GM13976 (cell line): ENCODE measurements at regions not wholly inside any gene's neighbourhood (a gene's known extent, or its start where the extent isn't known, plus 50 kb on each side); places are given as distances from the start of the nearest gene placed in this dataset.

Source experiments
- DNase-seq: peaks from one replicate; pipeline ENCODE4 v3.0.0; 2012; ENCODE audit warnings: low spot score
- in situ Hi-C: fragments of 300-500 bp; cut with MboI; formaldehyde crosslinking; loops from one replicate; pipeline ENCODE4 v1.12.0; 2022; ENCODE audit warnings: low sequenced_read_pairs, mixed read lengths, inconsistent platforms; ENCODE audit not compliant: unreplicated experiment
- TF ChIP-seq, protein P1 (sequence below): IDR thresholded peaks from 2 replicates; pipeline ENCODE4 v1.5.1; 2012; ENCODE audit warnings: borderline replicate concordance, mild to moderate bottlenecking; ENCODE audit not compliant: insufficient read depth; ENCODE audit errors: extremely low read depth, missing control alignments, control extremely low read depth

DNA sequence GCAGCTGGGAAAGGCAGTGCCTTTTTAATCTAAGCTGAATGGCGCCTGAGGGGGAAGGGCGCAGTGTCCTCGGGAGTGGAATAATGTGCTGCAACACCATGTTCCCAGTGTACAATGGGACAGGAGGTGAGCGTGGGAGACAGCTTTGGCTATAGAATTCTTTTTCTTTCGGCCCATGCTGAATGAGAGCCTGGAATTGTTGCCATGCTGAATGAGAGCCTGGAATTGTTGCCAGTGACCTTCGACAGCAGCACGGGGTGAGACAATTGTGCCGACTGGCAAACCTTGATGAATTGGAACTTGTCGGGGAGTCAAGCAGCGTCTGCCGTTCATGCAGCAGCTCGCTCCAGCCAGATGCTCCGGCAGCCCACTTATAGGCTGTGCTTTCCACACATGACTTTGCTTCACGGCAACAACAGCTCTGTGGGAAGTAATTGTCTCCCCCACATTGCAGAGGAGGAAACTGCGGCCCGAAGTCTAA is 141.4 kb upstream of the E2F8 start:
- TF ChIP-seq, protein P1, sequence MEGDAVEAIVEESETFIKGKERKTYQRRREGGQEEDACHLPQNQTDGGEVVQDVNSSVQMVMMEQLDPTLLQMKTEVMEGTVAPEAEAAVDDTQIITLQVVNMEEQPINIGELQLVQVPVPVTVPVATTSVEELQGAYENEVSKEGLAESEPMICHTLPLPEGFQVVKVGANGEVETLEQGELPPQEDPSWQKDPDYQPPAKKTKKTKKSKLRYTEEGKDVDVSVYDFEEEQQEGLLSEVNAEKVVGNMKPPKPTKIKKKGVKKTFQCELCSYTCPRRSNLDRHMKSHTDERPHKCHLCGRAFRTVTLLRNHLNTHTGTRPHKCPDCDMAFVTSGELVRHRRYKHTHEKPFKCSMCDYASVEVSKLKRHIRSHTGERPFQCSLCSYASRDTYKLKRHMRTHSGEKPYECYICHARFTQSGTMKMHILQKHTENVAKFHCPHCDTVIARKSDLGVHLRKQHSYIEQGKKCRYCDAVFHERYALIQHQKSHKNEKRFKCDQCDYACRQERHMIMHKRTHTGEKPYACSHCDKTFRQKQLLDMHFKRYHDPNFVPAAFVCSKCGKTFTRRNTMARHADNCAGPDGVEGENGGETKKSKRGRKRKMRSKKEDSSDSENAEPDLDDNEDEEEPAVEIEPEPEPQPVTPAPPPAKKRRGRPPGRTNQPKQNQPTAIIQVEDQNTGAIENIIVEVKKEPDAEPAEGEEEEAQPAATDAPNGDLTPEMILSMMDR: no peak
- DNase-seq: no peak
- in situ Hi-C loops: no loop called here

DNA sequence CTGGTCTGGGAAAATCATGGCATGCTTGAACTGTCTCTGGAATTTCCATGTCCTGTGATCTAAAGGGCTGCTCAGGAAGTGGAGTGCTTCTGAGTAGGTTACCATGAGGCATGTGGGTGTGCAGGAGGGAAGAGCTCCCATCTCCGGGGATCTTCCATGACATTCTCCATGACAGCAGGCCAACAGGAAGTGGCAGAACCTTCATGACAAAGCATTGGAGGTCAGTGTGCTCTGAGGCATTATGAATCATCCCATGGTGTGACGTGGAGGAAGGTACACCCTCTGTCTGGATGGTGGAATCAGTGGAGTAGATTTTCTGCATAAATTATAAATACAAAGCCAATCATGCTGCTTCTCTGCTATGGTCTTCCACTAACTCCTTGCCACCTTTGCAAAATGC is 139.6 kb upstream of the E2F8 start:
- no peak for DNase-seq
- in situ Hi-C loops: no loop called here
- TF ChIP-seq, protein P1: no peak

DNA sequence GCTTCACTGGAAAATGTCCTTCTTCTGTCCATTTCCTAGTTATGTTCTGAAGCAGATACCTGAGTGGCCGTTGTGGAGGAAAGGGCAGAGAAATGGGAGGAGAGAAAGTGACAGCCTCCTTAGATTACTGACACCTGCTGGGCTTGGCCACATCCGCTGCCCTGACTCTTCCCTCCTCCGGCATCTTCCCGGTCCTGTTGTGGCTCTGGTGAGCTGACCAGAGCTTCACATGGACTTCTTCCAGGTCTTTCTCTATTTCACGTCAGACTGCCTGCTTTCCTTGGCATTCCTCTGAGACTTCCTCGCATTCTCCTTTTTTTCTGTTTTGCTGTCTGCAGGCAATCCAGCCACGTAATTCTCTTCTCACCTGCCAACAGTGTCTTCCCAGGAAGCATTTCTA is 138.7 kb upstream of the E2F8 start:
- TF ChIP-seq, protein P1: no peak
- in situ Hi-C loops: no loop called here
- no peak for DNase-seq

DNA sequence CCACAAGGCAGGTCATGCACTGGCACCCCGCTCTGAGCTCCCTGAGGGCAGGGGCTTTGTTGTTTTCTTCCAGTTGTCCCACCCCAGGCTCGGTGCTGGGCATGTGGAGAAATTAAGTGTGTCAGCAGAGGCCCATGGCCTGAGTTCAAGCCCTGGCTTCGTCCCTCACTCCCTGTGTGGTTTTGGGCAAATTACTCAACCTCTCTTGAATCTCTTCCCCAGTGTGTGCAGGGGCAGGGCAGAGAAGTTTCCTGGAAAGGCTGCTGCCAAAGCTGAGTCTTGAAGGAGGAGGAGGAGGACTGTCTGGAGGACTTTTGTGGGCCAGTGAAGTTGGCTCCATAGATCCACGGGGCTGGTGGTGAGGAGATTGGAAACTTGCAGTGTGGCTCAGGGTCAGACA is 138.1 kb upstream of the E2F8 start:
- no peak for DNase-seq
- TF ChIP-seq, protein P1: no peak
- in situ Hi-C loops: no loop called here

DNA sequence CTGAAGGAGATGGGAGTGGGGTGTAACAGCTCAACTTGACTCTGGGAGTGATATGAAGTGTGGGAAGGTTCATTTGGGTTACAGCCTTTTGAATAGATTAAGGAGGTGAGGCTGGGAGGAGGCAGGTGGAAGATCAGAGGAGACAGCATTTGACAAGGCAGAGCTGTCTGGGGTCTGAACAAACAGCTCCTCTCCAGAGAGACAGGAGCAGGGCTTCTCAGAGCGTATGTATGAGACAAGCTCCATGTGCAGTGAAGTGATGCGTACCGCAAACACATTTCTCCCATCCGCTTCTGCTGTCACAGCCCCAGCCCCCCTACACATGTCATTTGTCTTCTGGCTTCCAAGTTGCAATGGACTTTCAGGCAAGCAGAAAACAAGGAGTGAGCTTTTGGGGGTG is 137.1 kb upstream of the E2F8 start:
- no peak for DNase-seq
- in situ Hi-C loops: no loop called here
- TF ChIP-seq, protein P1: no peak

DNA sequence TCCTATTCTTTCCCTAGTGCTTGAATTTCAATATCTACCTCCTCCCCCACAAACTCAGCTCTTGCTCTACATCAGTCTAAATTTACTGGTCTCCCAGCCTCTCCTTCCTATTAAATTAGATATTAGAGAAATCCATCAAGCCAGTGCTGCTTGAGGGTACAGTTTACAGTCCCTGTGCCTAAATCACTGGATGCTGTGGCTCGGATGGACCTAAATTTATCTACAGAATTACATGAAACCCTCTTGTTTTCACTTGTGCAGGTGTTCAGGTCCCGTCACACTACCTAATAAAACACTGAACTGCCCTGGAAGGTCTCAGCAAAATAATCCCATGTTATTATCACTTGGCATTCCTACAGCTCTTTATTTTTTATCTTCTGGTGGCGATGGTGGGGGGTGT is 134.7 kb upstream of the E2F8 start:
- TF ChIP-seq, protein P1: no peak
- in situ Hi-C loops: no loop called here
- no peak for DNase-seq

DNA sequence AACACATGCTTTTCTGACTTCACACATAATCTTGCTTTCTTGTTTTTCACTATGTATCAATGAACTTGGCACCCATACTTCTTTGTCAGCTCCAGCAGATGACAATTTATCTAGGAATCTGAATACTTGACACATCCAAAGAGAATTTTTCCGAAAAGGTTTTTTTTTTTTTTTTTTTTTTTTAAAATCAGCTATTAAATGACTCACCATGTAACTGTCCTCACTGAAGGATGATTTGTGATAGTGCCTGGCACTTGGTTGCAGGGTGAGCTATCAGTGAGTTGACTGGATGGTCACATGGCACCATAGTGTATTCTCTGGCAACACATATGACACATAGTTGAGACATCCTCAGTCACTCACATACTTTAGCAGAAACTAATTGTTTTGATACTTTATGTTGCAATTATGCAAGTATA is 133.4 kb upstream of the E2F8 start:
- no peak for DNase-seq
- TF ChIP-seq, protein P1: no peak
- in situ Hi-C loops: no loop called here
